HepG2 (cell line): ENCODE measurements at regions not wholly inside any gene's neighbourhood (a gene's known extent, or its start where the extent isn't known, plus 50 kb on each side); places are given as distances from the start of the nearest gene placed in this dataset.

ENCODE experiments used
- ATAC-seq: fragments of 200-7000 bp; cut with Tn5 transposase; 3 replicates; pipeline ENCODE4 v1.9.1; 2020; ENCODE audit warnings: mild to moderate bottlenecking, moderate library complexity
- BruUV-seq: library from RNA; stranded (reverse); fragments of 400-500 nt; replicated peaks from 2 replicates; lab custom pipeline; 2021; lab: Mats Ljungman, UMichigan
- CTCF ChIA-PET: fragments of 300-600 bp; formaldehyde crosslinking; extraction: SDS; loops from one replicate; lab custom pipeline; 2021; ENCODE audit warnings: low total read pairs, inconsistent platforms, low intra/inter-chr PET ratio; lab: Yijun Ruan, JAX
- POLR2A ChIA-PET: fragments of 350-600 bp; sonication (Branson Sonifier 250); formaldehyde crosslinking; loops from one replicate; lab custom pipeline; 2020; ENCODE audit warnings: antibody characterized with exemption, inconsistent platforms; lab: Yijun Ruan, JAX
- DNase-seq: peaks from one replicate; pipeline ENCODE4 v3.0.0-alpha.2; 2015; ENCODE audit warnings: low spot score
- FAIRE-seq: peaks from 3 replicates; lab custom pipeline; 2011; peaks lifted over from hg19 to GRCh38; lab: Jason Lieb, UNC
- H2AFZ ChIP-seq: one replicate; pipeline ENCODE4 v1.6.1; 2011; ENCODE audit warnings: low read length, inconsistent platforms
- H3K27ac ChIP-seq: fragments of 300-600 bp; 3 replicates; pipeline ENCODE4 v1.8.0; 2011; ENCODE audit warnings: mixed run types, mild to moderate bottlenecking, mixed read lengths, low read length, inconsistent platforms; ENCODE audit not compliant: insufficient read depth; ENCODE audit errors: extremely low read length
- H3K27me3 ChIP-seq, 2 experiments: fragments of 200-600 bp in 1 of 2; 2 replicates in 1 of 2; 3 replicates in 1 of 2; pipeline versions ENCODE4 v1.6.0 to v1.8.0; 2011; ENCODE audit warnings: low read length in 2 of 2, mild to moderate bottlenecking in 2 of 2, moderate library complexity in 2 of 2, inconsistent platforms in 1 of 2; ENCODE audit not compliant: insufficient read depth in 2 of 2, control insufficient read depth in 1 of 2
- H3K36me3 ChIP-seq, 2 experiments: fragments of 200-600 bp in 1 of 2; replicated peaks in 1 of 2; 2 replicates in 1 of 2; 3 replicates in 1 of 2; pipeline versions ENCODE4 v1.5.1 to v1.8.0; 2011; ENCODE audit warnings: low read length in 2 of 2, inconsistent platforms in 1 of 2; ENCODE audit not compliant: insufficient read depth in 2 of 2, control insufficient read depth in 1 of 2
- H3K4me1 ChIP-seq: 2 replicates; pipeline ENCODE4 v1.5.1; 2012; ENCODE audit warnings: low read length, inconsistent platforms; ENCODE audit not compliant: insufficient read depth
- H3K4me2 ChIP-seq: 2 replicates; pipeline ENCODE4 v1.6.0; 2011; ENCODE audit warnings: low read depth, low read length, inconsistent platforms
- H3K4me3 ChIP-seq, 3 experiments: fragments of 200-600 bp in 1 of 3; sonication (generic), shearing (Covaris generic) in 1 of 3; replicated peaks in 1 of 3; 2 replicates each; pipeline ENCODE4 v1.5.1; 2011 to 2016; ENCODE audit warnings: low read length in 3 of 3, inconsistent platforms in 2 of 3, low read depth in 2 of 3, mild to moderate bottlenecking in 2 of 3, control low read depth in 1 of 3, mixed read lengths in 1 of 3; ENCODE audit not compliant: insufficient read depth in 1 of 3
- H3K79me2 ChIP-seq: one replicate; pipeline ENCODE4 v1.6.1; 2011; ENCODE audit warnings: low read length, inconsistent platforms; ENCODE audit not compliant: insufficient read depth
- H3K9ac ChIP-seq: 2 replicates; pipeline ENCODE4 v1.6.0; 2011; ENCODE audit warnings: mild to moderate bottlenecking, low read depth, low read length, inconsistent platforms; ENCODE audit not compliant: insufficient read depth
- H3K9me3 ChIP-seq: 2 replicates; pipeline ENCODE4 v1.5.1; 2012; ENCODE audit warnings: mild to moderate bottlenecking, low read length
- H4K20me1 ChIP-seq: 2 replicates; pipeline ENCODE4 v1.6.0; 2011; ENCODE audit warnings: inconsistent platforms, mild to moderate bottlenecking, low read length, moderate library complexity; ENCODE audit not compliant: insufficient read depth
- AKAP8 ChIP-seq: sonication (generic); formaldehyde crosslinking; IDR thresholded peaks from 2 replicates; pipeline ENCODE4 v1.5.1; 2020; ENCODE audit warnings: mild to moderate bottlenecking, missing genetic modification reagents
- CCAR2 ChIP-seq: fragments of 200-400 bp; formaldehyde crosslinking; optimal IDR thresholded peaks from 2 replicates; pipeline ENCODE3; 2018; ENCODE audit warnings: low read depth, mild to moderate bottlenecking, low read length, moderate library complexity
- PAF1 ChIP-seq: IDR thresholded peaks from 2 replicates; pipeline ENCODE4 v1.6.1; 2016; ENCODE audit warnings: missing genetic modification reagents, missing compliant biosample characterization
- TP53 ChIP-seq: sonication (generic); formaldehyde crosslinking; conservative IDR thresholded peaks from 2 replicates; pipeline ENCODE4 v1.4.0; 2020; ENCODE audit warnings: missing genetic modification reagents
- WGBS: methylation state at CpG from one replicate; pipeline ENCODE4 v1.1.6; 2017; ENCODE audit warnings: low lambda C conversion rate; 5-methylcytosine and 5-hydroxymethylcytosine counted together
- in situ Hi-C: cut with HindIII; loops from 2 replicates; pipeline ENCODE4 v1.10.0; 2017; ENCODE audit warnings: low pct_unique_long_range_greater_than_20kb; ENCODE audit not compliant: extremely low pct_ligation_motif_present
- intact Hi-C: fragments of 100-400 bp; cut with micrococcal nuclease; formaldehyde crosslinking; loops from one replicate; pipeline ENCODE4 v1.10.0; 2022; ENCODE audit not compliant: unreplicated experiment
- TF ChIP-seq, protein P1 (sequence below): sonication (generic); formaldehyde crosslinking; conservative IDR thresholded peaks from 2 replicates; pipeline ENCODE4 v1.4.0; 2020; ENCODE audit warnings: mild to moderate bottlenecking, missing genetic modification reagents, moderate library complexity

DNA sequence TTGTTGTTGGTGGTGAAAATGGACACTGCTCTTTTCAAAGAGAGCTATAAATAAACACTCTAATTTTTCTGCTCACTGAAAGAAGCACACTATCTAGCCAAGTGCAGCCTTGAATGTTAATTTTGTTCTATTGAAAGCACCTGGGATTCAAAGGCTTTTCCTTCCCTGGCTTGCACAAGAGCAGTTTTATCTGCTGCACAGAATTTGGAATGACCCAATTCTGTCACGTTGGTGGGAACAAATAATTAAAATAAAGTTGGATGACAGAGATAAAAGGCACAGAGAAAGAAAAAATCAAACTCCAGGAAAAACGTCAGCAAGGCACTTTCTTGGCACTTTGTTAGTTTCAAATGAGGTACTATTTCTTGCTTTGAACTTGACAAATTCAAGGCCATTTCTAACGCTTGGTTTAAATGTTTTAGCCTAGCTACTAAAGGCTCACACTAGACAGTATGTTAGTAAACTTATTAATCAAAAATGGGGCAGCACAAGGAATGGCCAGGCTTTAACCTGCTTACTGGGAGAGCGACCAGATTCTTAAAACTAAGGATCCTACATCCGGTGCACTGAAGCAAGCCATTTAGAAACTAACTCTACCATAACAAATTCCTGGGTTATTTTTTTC, 145.5 kb upstream of the ARG1 start:
- Histone ChIP-seq H3K9ac (no peak overlapping the region), H3K4me1 (no peaks in the 10 kb centered on the region), H3K79me2 (no peaks in the 10 kb centered on the region), H4K20me1 (no peaks in the 10 kb centered on the region), H2AFZ (no peak overlapping the region), H3K36me3 (no peaks in the 10 kb centered on the region), H3K9me3 (no peaks in the 10 kb centered on the region), H3K4me3 (no peak overlapping the region), H3K27ac (no peak overlapping the region), H3K27me3 (peaks cover 0 to 11% of the 10 kb centered on the region in 2 experiments; a peak in 3 of 5 replicates), H3K4me2 (no peak overlapping the region)
- 2% methylated on average over 5 of the region's 5 CpGs for WGBS
- TF ChIP-seq, protein P1, sequence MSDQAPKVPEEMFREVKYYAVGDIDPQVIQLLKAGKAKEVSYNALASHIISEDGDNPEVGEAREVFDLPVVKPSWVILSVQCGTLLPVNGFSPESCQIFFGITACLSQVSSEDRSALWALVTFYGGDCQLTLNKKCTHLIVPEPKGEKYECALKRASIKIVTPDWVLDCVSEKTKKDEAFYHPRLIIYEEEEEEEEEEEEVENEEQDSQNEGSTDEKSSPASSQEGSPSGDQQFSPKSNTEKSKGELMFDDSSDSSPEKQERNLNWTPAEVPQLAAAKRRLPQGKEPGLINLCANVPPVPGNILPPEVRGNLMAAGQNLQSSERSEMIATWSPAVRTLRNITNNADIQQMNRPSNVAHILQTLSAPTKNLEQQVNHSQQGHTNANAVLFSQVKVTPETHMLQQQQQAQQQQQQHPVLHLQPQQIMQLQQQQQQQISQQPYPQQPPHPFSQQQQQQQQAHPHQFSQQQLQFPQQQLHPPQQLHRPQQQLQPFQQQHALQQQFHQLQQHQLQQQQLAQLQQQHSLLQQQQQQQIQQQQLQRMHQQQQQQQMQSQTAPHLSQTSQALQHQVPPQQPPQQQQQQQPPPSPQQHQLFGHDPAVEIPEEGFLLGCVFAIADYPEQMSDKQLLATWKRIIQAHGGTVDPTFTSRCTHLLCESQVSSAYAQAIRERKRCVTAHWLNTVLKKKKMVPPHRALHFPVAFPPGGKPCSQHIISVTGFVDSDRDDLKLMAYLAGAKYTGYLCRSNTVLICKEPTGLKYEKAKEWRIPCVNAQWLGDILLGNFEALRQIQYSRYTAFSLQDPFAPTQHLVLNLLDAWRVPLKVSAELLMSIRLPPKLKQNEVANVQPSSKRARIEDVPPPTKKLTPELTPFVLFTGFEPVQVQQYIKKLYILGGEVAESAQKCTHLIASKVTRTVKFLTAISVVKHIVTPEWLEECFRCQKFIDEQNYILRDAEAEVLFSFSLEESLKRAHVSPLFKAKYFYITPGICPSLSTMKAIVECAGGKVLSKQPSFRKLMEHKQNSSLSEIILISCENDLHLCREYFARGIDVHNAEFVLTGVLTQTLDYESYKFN (CRISPR knock-in tag) = no peak
- TF ChIP-seq PAF1 (CRISPR knock-in tag) (no peak), CCAR2 (no peak), AKAP8 (CRISPR knock-in tag) (no peak), TP53 (no peak)
- BruUV-seq = no TSS peak
- POLR2A ChIA-PET = interaction anchor here (0.7 kb wide), 1 partner anchor 313 kb away, joined by 3 read pairs; no protein-coding TSS in a partner anchor
- ATAC-seq (no peak), DNase-seq (no peak), FAIRE-seq (no peak)
- intact Hi-C loops = no loop called here
- CTCF ChIA-PET = no interaction called here
- in situ Hi-C loops = no loop called here
